Lower leg skin (tissue), 3 donors: ENCODE measurements at regions not wholly inside any gene's neighbourhood (a gene's known extent, or its start where the extent isn't known, plus 50 kb on each side); places are given as distances from the start of the nearest gene placed in this dataset.

Source experiments
- POLR2A ChIP-seq, 2 donors: fragments of 450-650 bp; IDR thresholded peaks; one replicate each; pipeline ENCODE4 v1.6.1; 2016 to 2017; ENCODE audit warnings: antibody characterized with exemption in 2 of 2, mild to moderate bottlenecking in 1 of 2, moderate library complexity in 1 of 2
- TF ChIP-seq, protein P1 (sequence below), 3 donors: fragments of 450-650 bp; IDR thresholded peaks; one replicate each; pipeline ENCODE4 v1.5.1; 2016; ENCODE audit warnings: antibody characterized with exemption in 3 of 3, mild to moderate bottlenecking in 3 of 3, moderate library complexity in 2 of 3

DNA sequence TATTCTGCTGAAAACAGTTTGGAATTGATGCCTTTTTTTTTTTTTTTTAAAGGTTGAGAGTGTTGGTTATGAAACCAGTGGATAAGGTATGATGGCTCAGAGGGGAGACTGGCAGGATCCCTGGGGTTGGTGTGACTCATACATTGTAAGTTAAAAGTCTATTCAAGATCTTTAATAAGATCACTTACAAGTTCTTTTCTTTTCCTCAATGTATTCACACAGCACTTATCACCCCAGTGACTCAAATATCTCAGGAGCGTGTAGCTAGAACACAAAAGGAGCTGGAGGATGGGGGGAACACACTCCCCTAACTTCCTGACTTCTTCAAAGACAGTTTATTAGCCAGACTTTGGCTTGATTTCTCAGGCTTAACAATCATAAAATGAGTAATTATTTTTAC lies 285.3 kb downstream of the SV2B start:
- TF ChIP-seq, protein P1, sequence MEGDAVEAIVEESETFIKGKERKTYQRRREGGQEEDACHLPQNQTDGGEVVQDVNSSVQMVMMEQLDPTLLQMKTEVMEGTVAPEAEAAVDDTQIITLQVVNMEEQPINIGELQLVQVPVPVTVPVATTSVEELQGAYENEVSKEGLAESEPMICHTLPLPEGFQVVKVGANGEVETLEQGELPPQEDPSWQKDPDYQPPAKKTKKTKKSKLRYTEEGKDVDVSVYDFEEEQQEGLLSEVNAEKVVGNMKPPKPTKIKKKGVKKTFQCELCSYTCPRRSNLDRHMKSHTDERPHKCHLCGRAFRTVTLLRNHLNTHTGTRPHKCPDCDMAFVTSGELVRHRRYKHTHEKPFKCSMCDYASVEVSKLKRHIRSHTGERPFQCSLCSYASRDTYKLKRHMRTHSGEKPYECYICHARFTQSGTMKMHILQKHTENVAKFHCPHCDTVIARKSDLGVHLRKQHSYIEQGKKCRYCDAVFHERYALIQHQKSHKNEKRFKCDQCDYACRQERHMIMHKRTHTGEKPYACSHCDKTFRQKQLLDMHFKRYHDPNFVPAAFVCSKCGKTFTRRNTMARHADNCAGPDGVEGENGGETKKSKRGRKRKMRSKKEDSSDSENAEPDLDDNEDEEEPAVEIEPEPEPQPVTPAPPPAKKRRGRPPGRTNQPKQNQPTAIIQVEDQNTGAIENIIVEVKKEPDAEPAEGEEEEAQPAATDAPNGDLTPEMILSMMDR (IDR thresholded peaks at IDR 0.05) = no peak
- no peak for TF ChIP-seq POLR2A (IDR thresholded peaks at IDR 0.05)
